ENCODE measurements at regions not wholly inside any gene's neighbourhood (a gene's known extent, or its start where the extent isn't known, plus 50 kb on each side); places are given as distances from the start of the nearest gene placed in this dataset.

DNA sequence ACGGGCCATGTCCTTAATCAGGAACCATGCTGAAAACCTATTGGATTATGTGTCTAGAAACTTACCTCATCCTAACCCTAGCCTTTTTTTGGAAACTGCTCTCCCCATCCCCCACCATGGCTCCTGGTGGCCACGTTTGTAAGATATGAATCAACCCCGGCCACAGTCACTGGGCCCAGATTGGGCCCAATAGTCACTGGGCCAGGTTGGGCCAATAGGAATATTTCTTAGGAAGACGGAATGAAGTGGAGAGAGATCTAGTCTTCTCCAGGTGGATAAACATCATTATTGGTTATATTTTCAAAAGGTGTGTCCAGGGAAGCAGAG lies 468.7 kb downstream of the ARHGEF28 start:
- no peak for ATAC-seq

DNA sequence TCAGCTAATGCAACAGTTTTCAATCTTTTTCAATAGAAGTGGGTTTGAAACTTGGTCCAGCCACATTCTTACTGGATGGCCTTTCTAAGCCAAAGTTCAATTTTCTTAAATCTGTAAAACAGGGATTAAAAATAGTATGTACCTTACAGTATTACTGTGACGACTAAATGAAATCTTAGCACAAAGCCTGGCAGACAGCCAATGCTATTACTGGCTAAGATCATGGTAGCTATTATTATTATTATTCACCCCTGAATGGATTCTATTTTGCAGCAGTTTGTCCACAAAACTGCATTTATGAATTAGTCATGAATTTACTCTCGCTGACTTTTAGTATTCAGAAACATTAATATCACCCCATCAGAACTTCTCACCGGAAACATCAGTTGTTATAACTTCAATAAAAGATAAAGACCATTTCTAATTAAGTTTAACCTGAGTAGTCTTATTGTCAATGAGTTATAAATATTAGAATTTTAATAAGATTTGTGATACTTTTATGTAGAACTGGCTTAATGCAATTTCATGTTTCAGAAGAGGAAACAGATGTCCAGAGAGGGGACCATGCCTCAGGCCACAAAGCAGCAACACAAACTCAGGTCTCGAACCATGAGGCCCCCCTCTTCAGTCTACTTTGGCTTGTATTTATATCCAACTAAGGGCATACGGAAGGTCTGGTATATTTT lies 468.2 kb downstream of the ARHGEF28 start:
- Histone ChIP-seq H3K9me2 (ENCODE audit: insufficient read depth) (peaks cover 13% of the 10 kb centered on the region; the same call in 1 of the 2 replicates), H3K27me3 (ENCODE audit: insufficient read depth) (no peaks in the 10 kb centered on the region), H2AFZ (no peak overlapping the region), H3K79me2 (replicated peaks; ENCODE audit: insufficient read depth) (no peaks in the 10 kb centered on the region), H3K4me1 (ENCODE audit: insufficient read depth) (no peaks in the 10 kb centered on the region), H3K4me2 (no peak overlapping the region), H3K27ac (ENCODE audit: low read depth) (no peak overlapping the region), H3F3A (replicated peaks; ENCODE audit: low read depth) (no peaks in the 10 kb centered on the region), H3K4me3 (no peak overlapping the region), H4K20me1 (replicated peaks; ENCODE audit: insufficient read depth) (no peaks in the 10 kb centered on the region), H3K36me3 (ENCODE audit: insufficient read depth) (no peaks in the 10 kb centered on the region)
- DNase-seq (ENCODE audit: low spot score) = no peak
- Mint-ChIP-seq H3K27me3 (ENCODE audit: insufficient read depth, low read depth, poor library complexity) (no peaks in the 10 kb centered on the region), H3K36me3 (ENCODE audit: low read depth) (no peaks in the 10 kb centered on the region), H3K9me3 (peaks cover 1% of the 10 kb centered on the region; the same call in 2 of the 3 replicates), H3K4me3 (no peak overlapping the region), H3K4me1 (no peaks in the 10 kb centered on the region; the same call in 2 of the 3 replicates), H3K27ac (no peak overlapping the region)
- no peak for ATAC-seq
- TF ChIP-seq NANOG (IDR thresholded peaks at IDR 0.05; ENCODE audit: borderline replicate concordance) (no peak), CREB1 (CRISPR knock-in tag; IDR thresholded peaks at IDR 0.05; ENCODE audit: low read depth) (no peak)

More for the DNA sequence above, 468.7 kb downstream of the ARHGEF28 start:
- Mint-ChIP-seq H3K4me3 (no peak overlapping the region), H3K9me3 (peaks cover 6% of the 10 kb centered on the region; the same call in 2 of the 3 replicates), H3K27ac (no peak overlapping the region), H3K27me3 (ENCODE audit: insufficient read depth, low read depth, poor library complexity) (no peaks in the 10 kb centered on the region), H3K4me1 (no peaks in the 10 kb centered on the region; the same call in 2 of the 3 replicates), H3K36me3 (ENCODE audit: low read depth) (peaks cover 2% of the 10 kb centered on the region; the same call in 1 of the 3 replicates)
- Histone ChIP-seq H3K27me3 (ENCODE audit: insufficient read depth) (no peaks in the 10 kb centered on the region), H3K27ac (ENCODE audit: low read depth) (no peak overlapping the region), H3K9me2 (ENCODE audit: insufficient read depth) (peaks cover 13% of the 10 kb centered on the region; the same call in 1 of the 2 replicates), H3K36me3 (ENCODE audit: insufficient read depth) (no peaks in the 10 kb centered on the region), H4K20me1 (replicated peaks; ENCODE audit: insufficient read depth) (no peaks in the 10 kb centered on the region), H3F3A (replicated peaks; ENCODE audit: low read depth) (no peaks in the 10 kb centered on the region), H3K79me2 (replicated peaks; ENCODE audit: insufficient read depth) (no peaks in the 10 kb centered on the region), H3K4me3 (no peak overlapping the region), H2AFZ (no peak overlapping the region), H3K4me2 (no peak overlapping the region), H3K4me1 (ENCODE audit: insufficient read depth) (no peaks in the 10 kb centered on the region)
- TF ChIP-seq CREB1 (CRISPR knock-in tag; IDR thresholded peaks at IDR 0.05; ENCODE audit: low read depth) = no peak
- TF ChIP-seq EZH2phosphoT487 (IDR thresholded peaks at IDR 0.05; ENCODE audit: unreplicated experiment) = no peak
- TF ChIP-seq, protein P1, sequence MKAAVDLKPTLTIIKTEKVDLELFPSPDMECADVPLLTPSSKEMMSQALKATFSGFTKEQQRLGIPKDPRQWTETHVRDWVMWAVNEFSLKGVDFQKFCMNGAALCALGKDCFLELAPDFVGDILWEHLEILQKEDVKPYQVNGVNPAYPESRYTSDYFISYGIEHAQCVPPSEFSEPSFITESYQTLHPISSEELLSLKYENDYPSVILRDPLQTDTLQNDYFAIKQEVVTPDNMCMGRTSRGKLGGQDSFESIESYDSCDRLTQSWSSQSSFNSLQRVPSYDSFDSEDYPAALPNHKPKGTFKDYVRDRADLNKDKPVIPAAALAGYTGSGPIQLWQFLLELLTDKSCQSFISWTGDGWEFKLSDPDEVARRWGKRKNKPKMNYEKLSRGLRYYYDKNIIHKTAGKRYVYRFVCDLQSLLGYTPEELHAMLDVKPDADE (IDR thresholded peaks at IDR 0.05) = no peak
- no peak for TF ChIP-seq POLR2AphosphoS5 (IDR thresholded peaks at IDR 0.05; ENCODE audit: low read depth)
- no peak for TF ChIP-seq ZNF331 (CRISPR knock-in tag; IDR thresholded peaks at IDR 0.05; ENCODE audit: low read depth)
- DNase-seq (ENCODE audit: low spot score) = no peak

- peaks cover 13% of the 10 kb centered on the region; the same call in 1 of the 2 replicates for H3K9me2 ChIP-seq (ENCODE audit: insufficient read depth)
- no peaks in the 10 kb centered on the region for H4K20me1 ChIP-seq (replicated peaks; ENCODE audit: insufficient read depth)
- H3K4me2 ChIP-seq = no peak overlapping the region
- H3K4me1 ChIP-seq (ENCODE audit: insufficient read depth) = no peaks in the 10 kb centered on the region
- Mint-ChIP-seq H3K36me3 (ENCODE audit: low read depth) (no peaks in the 10 kb centered on the region), H3K27me3 (ENCODE audit: insufficient read depth, low read depth, poor library complexity) (no peaks in the 10 kb centered on the region), H3K27ac (no peak overlapping the region), H3K9me3 (no peaks in the 10 kb centered on the region), H3K4me3 (no peak overlapping the region), H3K4me1 (no peaks in the 10 kb centered on the region; the same call in 2 of the 3 replicates)
- H2AFZ ChIP-seq = no peak overlapping the region
- H3K4me3 ChIP-seq = no peak overlapping the region
- no peaks in the 10 kb centered on the region for H3K27me3 ChIP-seq (ENCODE audit: insufficient read depth)
- H3K36me3 ChIP-seq (ENCODE audit: insufficient read depth) = no peaks in the 10 kb centered on the region
- DNase-seq (ENCODE audit: low spot score) (no peak), ATAC-seq (no peak)
- H3F3A ChIP-seq (replicated peaks; ENCODE audit: low read depth) = no peaks in the 10 kb centered on the region
- H3K27ac ChIP-seq (ENCODE audit: low read depth) = no peak overlapping the region
- no peaks in the 10 kb centered on the region for H3K79me2 ChIP-seq (replicated peaks; ENCODE audit: insufficient read depth)
- no peak for TF ChIP-seq NANOG (IDR thresholded peaks at IDR 0.05; ENCODE audit: borderline replicate concordance)
- no peak for TF ChIP-seq CREB1 (CRISPR knock-in tag; IDR thresholded peaks at IDR 0.05; ENCODE audit: low read depth)
- TF ChIP-seq, protein P2, sequence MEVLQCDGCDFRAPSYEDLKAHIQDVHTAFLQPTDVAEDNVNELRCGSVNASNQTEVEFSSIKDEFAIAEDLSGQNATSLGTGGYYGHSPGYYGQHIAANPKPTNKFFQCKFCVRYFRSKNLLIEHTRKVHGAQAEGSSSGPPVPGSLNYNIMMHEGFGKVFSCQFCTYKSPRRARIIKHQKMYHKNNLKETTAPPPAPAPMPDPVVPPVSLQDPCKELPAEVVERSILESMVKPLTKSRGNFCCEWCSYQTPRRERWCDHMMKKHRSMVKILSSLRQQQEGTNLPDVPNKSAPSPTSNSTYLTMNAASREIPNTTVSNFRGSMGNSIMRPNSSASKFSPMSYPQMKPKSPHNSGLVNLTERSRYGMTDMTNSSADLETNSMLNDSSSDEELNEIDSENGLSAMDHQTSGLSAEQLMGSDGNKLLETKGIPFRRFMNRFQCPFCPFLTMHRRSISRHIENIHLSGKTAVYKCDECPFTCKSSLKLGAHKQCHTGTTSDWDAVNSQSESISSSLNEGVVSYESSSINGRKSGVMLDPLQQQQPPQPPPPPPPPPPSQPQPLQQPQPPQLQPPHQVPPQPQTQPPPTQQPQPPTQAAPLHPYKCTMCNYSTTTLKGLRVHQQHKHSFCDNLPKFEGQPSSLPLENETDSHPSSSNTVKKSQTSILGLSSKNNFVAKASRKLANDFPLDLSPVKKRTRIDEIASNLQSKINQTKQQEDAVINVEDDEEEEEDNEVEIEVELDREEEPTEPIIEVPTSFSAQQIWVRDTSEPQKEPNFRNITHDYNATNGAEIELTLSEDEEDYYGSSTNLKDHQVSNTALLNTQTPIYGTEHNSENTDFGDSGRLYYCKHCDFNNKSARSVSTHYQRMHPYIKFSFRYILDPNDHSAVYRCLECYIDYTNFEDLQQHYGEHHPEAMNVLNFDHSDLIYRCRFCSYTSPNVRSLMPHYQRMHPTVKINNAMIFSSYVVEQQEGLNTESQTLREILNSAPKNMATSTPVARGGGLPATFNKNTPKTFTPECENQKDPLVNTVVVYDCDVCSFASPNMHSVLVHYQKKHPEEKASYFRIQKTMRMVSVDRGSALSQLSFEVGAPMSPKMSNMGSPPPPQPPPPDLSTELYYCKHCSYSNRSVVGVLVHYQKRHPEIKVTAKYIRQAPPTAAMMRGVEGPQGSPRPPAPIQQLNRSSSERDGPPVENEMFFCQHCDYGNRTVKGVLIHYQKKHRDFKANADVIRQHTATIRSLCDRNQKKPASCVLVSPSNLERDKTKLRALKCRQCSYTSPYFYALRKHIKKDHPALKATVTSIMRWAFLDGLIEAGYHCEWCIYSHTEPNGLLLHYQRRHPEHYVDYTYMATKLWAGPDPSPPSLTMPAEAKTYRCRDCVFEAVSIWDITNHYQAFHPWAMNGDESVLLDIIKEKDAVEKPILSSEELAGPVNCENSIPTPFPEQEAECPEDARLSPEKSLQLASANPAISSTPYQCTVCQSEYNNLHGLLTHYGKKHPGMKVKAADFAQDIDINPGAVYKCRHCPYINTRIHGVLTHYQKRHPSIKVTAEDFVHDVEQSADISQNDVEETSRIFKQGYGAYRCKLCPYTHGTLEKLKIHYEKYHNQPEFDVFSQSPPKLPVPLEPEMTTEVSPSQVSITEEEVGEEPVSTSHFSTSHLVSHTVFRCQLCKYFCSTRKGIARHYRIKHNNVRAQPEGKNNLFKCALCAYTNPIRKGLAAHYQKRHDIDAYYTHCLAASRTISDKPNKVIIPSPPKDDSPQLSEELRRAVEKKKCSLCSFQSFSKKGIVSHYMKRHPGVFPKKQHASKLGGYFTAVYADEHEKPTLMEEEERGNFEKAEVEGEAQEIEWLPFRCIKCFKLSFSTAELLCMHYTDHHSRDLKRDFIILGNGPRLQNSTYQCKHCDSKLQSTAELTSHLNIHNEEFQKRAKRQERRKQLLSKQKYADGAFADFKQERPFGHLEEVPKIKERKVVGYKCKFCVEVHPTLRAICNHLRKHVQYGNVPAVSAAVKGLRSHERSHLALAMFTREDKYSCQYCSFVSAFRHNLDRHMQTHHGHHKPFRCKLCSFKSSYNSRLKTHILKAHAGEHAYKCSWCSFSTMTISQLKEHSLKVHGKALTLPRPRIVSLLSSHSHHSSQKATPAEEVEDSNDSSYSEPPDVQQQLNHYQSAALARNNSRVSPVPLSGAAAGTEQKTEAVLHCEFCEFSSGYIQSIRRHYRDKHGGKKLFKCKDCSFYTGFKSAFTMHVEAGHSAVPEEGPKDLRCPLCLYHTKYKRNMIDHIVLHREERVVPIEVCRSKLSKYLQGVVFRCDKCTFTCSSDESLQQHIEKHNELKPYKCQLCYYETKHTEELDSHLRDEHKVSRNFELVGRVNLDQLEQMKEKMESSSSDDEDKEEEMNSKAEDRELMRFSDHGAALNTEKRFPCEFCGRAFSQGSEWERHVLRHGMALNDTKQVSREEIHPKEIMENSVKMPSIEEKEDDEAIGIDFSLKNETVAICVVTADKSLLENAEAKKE (CRISPR knock-in tag; IDR thresholded peaks at IDR 0.05) = no peak
- TF ChIP-seq, protein P1 (IDR thresholded peaks at IDR 0.05) = no peak
- no peak for TF ChIP-seq EZH2phosphoT487 (IDR thresholded peaks at IDR 0.05; ENCODE audit: unreplicated experiment)
Measured at GRCh38 chr5:74093561-74093960, 467.6 kb downstream of the ARHGEF28 start.

All from GM23338 (cell line).